HG03039 (cell line): ENCODE measurements at regions not wholly inside any gene's neighbourhood (a gene's known extent, or its start where the extent isn't known, plus 50 kb on each side); places are given as distances from the start of the nearest gene placed in this dataset.

Experiments used
- ATAC-seq: cut with Tn5 transposase; IDR thresholded peaks from one replicate; pipeline ENCODE4 v1.9.1; 2021; ENCODE audit warnings: mild to moderate bottlenecking, moderate library complexity; ENCODE audit not compliant: unreplicated experiment

DNA sequence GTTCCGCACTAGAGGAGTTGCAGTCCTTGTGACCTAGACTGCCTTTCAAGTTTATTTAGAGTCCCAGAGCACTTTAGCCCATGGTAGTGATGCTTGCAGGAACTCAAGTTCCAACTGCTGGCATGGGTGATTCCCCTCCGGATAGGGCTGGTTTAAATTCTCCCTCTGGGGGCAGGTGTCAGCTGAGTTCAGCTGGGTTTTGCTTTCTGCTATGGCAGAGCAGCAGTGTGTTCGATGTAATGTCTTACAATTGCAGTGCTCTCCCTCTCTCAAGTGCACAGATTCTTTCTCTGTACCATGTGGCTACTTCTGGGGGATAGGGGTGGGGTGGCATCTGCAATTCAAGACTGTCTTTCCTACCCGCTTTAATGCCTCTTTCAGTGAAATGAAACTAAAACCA lies 164.8 kb upstream of the ZIC3 start:
- no peak for ATAC-seq

GRCh38 chrX:137387646-137388045 lies 178.3 kb upstream of the ZIC3 start:
- ATAC-seq: no peak

DNA sequence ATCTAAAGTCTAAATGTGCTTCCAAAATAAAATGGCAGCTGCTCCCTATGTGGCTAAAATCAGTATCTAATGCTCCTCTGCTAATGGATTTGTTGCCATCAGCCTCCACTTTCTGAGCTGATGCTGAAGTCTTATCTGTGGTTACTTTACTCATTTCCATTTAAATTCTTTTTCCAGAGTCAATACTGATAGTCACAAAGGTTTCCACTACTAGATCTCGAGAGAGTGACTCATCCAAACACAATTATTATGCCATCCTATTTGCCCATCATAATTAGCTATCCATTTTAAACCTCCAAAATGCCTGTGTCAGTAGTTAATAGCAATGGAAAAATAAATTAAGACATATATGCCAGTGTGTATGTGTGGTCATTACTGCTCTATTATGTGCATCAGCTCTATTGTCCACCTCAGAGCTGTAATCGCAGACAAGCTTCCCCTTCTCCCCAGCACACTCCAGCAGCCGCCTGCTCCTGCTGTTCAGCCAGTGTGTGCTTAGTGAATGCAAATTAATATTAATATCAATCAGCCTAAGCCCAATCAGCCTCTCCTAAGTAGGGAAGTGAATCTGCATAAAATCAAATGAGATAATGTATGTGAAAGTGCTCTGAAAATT lies 199.8 kb upstream of the ZIC3 start:
- no peak for ATAC-seq

- ATAC-seq: no peak
Observed at GRCh38 chrX:137363559-137363958, 202.4 kb upstream of the ZIC3 start.

GRCh38 chrX:137362583-137362982 lies 203.3 kb upstream of the ZIC3 start:
- no peak for ATAC-seq

GRCh38 chrX:137354851-137355250 lies 211.1 kb upstream of the ZIC3 start:
- ATAC-seq: no peak

DNA sequence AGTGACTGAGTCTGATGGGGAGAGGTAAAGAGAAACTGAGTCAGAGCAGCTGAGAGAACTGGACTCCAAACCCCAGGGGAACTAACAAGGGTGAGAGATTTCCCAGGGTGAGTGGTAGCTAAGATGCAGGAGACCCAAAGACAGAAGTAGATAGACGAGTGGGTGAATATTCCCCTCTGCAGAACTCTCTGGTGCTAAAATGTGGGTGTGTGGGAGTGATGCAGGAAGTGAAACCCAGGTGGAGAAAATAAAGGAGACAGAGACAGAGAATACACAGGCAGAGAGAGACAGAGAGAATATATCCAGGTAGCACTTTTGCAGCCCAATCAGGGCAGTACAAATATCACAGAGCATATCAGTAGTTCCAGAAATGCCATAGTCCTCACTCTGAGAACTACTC lies 212.5 kb upstream of the ZIC3 start:
- no peak for ATAC-seq

GRCh38 chrX:137352101-137352660 lies 213.7 kb upstream of the ZIC3 start:
- no peak for ATAC-seq

DNA sequence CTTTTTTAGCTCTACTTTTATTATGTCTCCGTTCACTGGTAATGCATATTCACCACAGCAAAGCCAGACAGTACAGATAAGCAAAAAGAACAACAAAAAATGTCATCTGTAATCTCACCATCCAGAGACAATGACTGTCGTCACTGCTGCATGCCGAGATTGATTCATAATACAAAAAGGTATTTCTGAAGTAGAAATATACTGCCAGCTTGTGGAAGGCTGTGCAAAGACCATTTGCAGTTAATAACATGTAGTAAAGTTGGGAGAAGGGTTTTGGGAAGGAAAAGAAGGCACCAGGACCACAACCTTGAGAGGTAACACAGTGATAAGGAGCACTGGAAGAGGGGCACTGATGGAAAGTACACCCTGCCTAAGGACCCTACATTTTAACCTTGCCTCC lies 223.0 kb upstream of the ZIC3 start:
- no peak for ATAC-seq

- no peak for ATAC-seq
Observed at GRCh38 chrX:137313627-137314026, 252.3 kb upstream of the ZIC3 start.

- no peak for ATAC-seq
Observed at GRCh38 chrX:137305404-137305803, 260.5 kb upstream of the ZIC3 start.

DNA sequence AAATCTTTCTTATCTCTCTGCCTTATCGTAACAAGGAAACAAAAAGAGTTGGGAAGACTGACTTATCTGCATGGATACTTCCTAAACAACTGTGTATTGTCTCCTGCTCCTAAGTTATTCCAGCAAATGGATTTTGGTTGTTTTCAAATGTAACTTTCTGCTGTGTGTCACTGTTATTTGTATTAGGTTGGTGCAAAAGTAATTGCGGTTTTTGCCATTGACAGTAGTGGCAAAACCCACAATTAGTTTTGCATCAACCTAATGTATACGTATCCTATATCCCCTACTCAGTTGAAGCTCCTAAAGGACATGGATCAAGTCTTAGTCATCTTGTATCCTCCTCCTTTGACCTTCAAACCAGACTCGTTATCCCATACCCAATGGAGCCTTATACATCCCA lies 263.4 kb upstream of the GPR101 start:
- no peak for ATAC-seq

- ATAC-seq: no peak
Observed at GRCh38 chrX:137290011-137290410, 256.2 kb upstream of the GPR101 start.

- ATAC-seq: no peak
Observed at GRCh38 chrX:137287191-137287590, 253.4 kb upstream of the GPR101 start.

DNA sequence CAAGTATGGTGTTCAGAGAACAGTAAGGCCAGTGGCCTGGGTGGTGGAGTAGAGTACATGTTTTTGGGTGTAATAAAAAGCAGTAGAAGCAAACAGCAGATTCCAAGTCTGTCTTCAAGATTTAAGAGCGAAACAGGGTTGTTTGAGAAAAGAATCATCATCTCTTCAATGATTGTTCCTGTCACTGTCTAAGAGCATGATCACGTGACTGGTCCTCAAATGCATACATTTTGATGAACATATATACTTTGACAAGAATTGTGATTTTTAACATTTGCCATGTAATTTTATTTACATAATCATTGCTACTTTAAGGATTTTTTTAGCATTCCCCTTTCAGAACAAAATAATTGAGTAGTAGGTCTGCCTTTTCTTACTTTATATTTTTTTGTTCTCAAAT lies 252.6 kb upstream of the GPR101 start:
- ATAC-seq: no peak

- ATAC-seq: no peak
Observed at GRCh38 chrX:137278825-137279224, 245.0 kb upstream of the GPR101 start.

DNA sequence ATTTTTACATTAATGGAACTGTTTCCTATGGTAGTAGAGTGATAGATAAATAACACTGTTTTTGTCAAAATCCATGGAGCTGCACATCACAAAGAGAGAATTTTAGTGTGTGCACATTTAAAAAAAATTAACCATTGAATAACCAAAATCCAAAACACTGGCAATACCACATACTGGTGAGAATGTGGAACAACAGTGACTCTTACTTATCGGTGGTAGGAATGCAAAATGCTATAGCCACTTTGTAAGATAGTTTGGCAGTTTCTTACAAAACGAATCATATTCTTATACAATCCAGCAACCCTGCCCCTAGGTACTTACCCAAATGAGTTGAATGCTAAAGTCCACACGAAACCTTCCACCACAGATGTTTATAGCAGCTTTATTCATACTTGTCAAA lies 229.6 kb upstream of the GPR101 start:
- no peak for ATAC-seq

DNA sequence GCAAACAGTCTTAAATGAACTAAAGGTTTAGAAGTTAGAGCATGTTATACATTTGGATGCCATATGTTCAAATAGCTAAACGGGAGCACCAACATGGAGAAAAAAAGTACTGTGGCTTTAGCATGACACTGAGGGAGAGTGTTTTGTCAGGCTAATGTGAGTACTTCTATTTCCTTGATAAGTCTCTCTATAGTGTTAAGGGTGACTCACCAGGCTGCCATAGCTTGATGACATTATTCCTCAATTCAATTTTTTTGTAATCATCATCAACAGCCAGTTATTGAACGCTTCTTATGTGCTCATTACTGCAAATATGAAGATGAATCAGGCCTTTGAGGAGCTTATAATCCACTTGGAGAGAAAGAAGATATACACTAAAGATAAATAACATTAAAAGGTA lies 211.4 kb upstream of the GPR101 start:
- ATAC-seq: no peak

DNA sequence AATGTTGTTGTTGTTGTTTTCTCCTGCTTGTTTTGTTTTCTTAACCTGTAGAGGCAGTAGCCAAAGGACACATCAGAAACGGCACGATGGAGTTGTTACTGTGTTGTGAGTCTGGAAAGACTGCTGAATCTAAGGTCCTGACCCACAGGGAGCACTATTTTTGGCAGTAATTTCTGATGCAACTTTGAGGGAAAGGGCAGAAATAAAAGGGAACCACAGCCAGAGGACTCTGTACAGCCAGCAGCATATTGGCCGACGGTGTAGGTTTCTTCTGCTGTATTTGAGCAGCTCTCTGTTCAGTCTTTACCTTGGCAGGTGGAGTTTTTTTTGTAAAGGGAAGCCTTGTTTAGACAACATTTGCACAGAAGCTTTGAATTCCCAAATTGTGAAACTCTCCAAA lies 203.0 kb upstream of the GPR101 start:
- ATAC-seq: no peak

GRCh38 chrX:137234651-137235402 lies 201.0 kb upstream of the GPR101 start:
- ATAC-seq: no peak

DNA sequence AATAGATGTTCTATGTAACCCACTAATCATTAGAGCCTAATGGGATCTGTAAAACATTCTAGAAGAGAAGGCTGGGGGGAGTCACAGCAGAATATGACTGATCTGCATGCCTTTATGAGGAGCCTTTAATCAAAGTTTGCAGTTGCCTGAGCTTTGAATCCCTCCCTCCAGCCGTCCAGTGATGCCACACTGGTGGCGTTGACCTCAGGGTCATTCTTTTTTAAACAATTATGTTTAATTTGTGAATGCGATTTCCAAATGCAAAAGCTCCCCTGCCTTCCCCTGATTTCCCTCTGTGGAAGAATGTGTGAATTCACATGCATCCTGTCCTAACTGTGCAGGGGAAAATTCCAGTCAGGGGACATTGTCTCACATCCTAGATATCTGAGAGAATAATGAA lies 199.7 kb upstream of the GPR101 start:
- no peak for ATAC-seq

GRCh38 chrX:137227151-137227550 lies 193.4 kb upstream of the GPR101 start:
- no peak for ATAC-seq

DNA sequence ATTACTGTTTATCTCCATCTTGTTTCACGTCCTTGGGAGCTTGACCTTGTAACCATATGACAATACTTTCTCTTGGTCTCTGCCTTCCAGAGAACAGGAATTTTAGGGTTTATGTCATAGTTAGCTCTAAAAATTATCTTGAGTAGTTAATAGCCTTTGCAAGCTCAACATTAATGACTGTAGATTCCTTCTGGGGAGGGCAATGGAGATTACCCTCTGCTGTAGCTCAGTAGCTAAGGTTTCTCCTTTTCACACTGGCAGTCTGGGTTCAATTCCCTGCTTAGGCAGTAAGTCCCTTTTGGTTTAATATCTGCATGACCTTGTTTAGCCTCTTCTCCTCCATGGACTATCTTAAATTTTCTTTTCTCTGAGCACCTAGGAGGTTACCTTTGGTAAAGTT lies 181.7 kb upstream of the GPR101 start:
- no peak for ATAC-seq
